ENCODE measurements at regions not wholly inside any gene's neighbourhood (a gene's known extent, or its start where the extent isn't known, plus 50 kb on each side); places are given as distances from the start of the nearest gene placed in this dataset.
"Not testable (repeated sequence)": the region's sequence is repeated elsewhere in the genome, so short reads cannot be mapped to it uniquely, and the experiment has no call there.

DNA sequence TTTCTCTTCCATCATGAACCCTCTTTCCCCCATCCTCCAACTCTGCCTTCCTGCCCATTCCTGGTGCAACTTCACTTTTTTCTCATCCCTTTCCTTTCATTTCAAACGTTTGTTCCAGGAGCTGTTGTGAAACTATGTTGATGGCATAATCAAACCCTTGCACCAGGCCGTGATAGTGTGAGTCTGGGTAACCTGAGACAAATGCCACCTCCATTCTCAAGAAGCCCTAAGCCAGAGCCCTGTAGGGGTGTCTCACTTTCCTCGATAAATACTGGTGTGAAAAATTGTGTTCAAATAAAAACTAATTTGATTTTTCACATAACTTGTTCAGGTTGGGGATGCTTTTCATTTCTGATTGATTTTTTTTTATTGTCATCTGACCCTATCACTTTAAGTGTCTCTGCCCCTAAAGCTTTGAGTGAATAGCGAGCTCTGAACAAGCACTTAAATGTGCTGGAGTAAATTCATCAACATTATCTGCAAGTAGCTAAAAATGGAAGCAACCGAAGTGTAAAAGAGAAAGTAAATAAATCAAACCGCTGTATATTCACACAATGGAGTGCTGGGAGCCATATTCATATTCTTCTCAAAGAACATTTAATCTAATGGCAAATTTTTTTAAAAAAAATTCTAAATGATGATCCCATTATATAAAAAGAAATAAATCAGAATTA, 303.1 kb upstream of the CDYL start:
- Histone ChIP-seq H3K4me3 (ENCODE audit: low read depth, low read length) (no peak overlapping the region), H3K36me3 (ENCODE audit: control insufficient read depth, insufficient read depth, low read length) (no peaks in the 10 kb centered on the region), H3K4me1 (ENCODE audit: control insufficient read depth, insufficient read depth, low read length) (no peaks in the 10 kb centered on the region), H3K9me3 (ENCODE audit: control insufficient read depth, insufficient read depth, low read length) (peaks cover 19% of the 10 kb centered on the region), H3K27ac (ENCODE audit: low read depth, low read length) (no peak overlapping the region), H3K9ac (ENCODE audit: low read depth, low read length) (no peak overlapping the region), H3K27me3 (ENCODE audit: control insufficient read depth, insufficient read depth, low read length) (no peaks in the 10 kb centered on the region)

- H3K4me3 ChIP-seq (ENCODE audit: low read depth, low read length): no peak overlapping the region
Observed at GRCh38 chr6:4472222-4472621, 304.0 kb upstream of the CDYL start.

GRCh38 chr6:4471515-4471914, 304.7 kb upstream of the CDYL start:
- H3K27me3 ChIP-seq (ENCODE audit: control insufficient read depth, insufficient read depth, low read length); H3K27ac ChIP-seq (ENCODE audit: low read depth, low read length); H3K9ac ChIP-seq (ENCODE audit: low read depth, low read length); H3K4me3 ChIP-seq (ENCODE audit: low read depth, low read length); H3K4me1 ChIP-seq (ENCODE audit: control insufficient read depth, insufficient read depth, low read length); H3K36me3 ChIP-seq (ENCODE audit: control insufficient read depth, insufficient read depth, low read length): not testable (repeated sequence)
- H3K9me3 ChIP-seq (ENCODE audit: control insufficient read depth, insufficient read depth, low read length): peaks cover 19% of the 10 kb centered on the region

More at GRCh38 chr6:4472222-4472621, 304.0 kb upstream of the CDYL start:
- Histone ChIP-seq H3K4me1 (ENCODE audit: control insufficient read depth, insufficient read depth, low read length) (no peaks in the 10 kb centered on the region), H3K9me3 (ENCODE audit: control insufficient read depth, insufficient read depth, low read length) (peaks cover 19% of the 10 kb centered on the region), H3K36me3 (ENCODE audit: control insufficient read depth, insufficient read depth, low read length) (no peaks in the 10 kb centered on the region), H3K27ac (ENCODE audit: low read depth, low read length) (no peak overlapping the region), H3K9ac (ENCODE audit: low read depth, low read length) (no peak overlapping the region), H3K27me3 (ENCODE audit: control insufficient read depth, insufficient read depth, low read length) (no peaks in the 10 kb centered on the region)

GRCh38 chr6:4470698-4471210, 305.4 kb upstream of the CDYL start:
- no peaks in the 10 kb centered on the region for H3K27me3 ChIP-seq (ENCODE audit: control insufficient read depth, insufficient read depth, low read length)
- peaks cover 19% of the 10 kb centered on the region for H3K9me3 ChIP-seq (ENCODE audit: control insufficient read depth, insufficient read depth, low read length)
- no peaks in the 10 kb centered on the region for H3K36me3 ChIP-seq (ENCODE audit: control insufficient read depth, insufficient read depth, low read length)
- no peaks in the 10 kb centered on the region for H3K4me1 ChIP-seq (ENCODE audit: control insufficient read depth, insufficient read depth, low read length)
- no peak overlapping the region for H3K4me3 ChIP-seq (ENCODE audit: low read depth, low read length)
- H3K27ac ChIP-seq (ENCODE audit: low read depth, low read length): no peak overlapping the region
- no peak overlapping the region for H3K9ac ChIP-seq (ENCODE audit: low read depth, low read length)

DNA sequence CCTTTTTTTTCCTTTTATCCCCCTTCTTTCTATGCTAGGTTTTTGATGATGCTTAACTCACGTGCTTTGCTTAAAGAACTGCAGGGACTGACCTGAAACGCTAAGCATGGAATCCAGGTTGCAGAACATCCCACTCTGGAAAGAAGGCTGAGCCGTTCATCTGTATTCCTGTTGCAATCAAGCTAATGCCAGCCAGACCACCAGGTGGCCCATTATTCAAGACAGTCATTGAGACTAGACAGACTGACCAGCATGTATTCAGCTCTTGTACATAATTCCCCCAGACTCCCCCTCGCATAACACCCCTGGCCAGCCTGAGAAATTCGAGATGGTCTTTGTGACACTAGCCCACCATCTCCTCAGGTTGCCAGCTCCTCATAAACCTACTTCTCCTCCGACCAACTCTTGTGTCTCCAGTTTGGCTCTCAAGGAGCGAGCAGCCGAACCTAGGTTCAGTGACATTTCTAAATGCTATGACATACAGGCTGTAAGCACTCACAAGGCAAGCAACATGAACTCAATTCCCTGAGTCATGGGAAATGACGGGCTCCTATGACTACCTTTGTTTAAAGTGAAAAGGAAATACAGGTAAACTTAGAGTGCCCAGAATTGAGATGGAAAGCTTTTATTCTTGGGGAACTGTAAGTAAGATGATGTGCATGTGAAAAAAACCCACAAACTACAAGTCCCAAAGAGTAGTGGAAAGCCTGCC, 309.3 kb upstream of the CDYL start:
- Histone ChIP-seq H3K4me3 (ENCODE audit: low read depth, low read length) (no peak overlapping the region), H3K9me3 (ENCODE audit: control insufficient read depth, insufficient read depth, low read length) (peaks cover 16% of the 10 kb centered on the region), H3K9ac (ENCODE audit: low read depth, low read length) (no peak overlapping the region), H3K4me1 (ENCODE audit: control insufficient read depth, insufficient read depth, low read length) (no peaks in the 10 kb centered on the region), H3K27ac (ENCODE audit: low read depth, low read length) (no peak overlapping the region), H3K36me3 (ENCODE audit: control insufficient read depth, insufficient read depth, low read length) (no peaks in the 10 kb centered on the region), H3K27me3 (ENCODE audit: control insufficient read depth, insufficient read depth, low read length) (no peaks in the 10 kb centered on the region)

DNA sequence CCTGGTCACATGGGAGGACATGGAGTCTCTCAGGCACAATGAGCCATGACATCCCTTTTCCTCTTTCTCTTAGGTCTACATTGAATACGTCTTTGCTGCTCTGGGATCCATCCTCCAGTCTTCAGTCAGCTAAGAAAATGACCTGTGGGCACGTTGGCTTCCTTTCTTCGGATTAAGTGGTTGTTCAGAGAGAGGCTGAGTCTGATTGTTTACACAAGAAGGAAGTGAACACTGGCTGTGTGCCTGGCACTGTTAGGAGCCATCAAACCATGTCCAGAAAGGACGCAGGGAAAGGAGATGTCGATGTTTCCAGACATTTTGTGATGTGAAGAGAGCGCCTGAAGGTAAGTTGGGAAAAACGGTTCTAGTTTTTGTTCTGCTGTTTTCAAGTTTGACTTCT, 309.9 kb upstream of the CDYL start:
- Histone ChIP-seq H3K4me3 (ENCODE audit: low read depth, low read length) (no peak overlapping the region), H3K9me3 (ENCODE audit: control insufficient read depth, insufficient read depth, low read length) (peaks cover 11% of the 10 kb centered on the region), H3K27me3 (ENCODE audit: control insufficient read depth, insufficient read depth, low read length) (no peaks in the 10 kb centered on the region), H3K9ac (ENCODE audit: low read depth, low read length) (no peak overlapping the region), H3K27ac (ENCODE audit: low read depth, low read length) (no peak overlapping the region), H3K4me1 (ENCODE audit: control insufficient read depth, insufficient read depth, low read length) (peaks cover under 1% of the 10 kb centered on the region; the same call in 1 of the 2 replicates), H3K36me3 (ENCODE audit: control insufficient read depth, insufficient read depth, low read length) (no peaks in the 10 kb centered on the region)

GRCh38 chr6:4464638-4465037, 311.6 kb upstream of the CDYL start:
- Histone ChIP-seq H3K4me1 (ENCODE audit: control insufficient read depth, insufficient read depth, low read length) (peaks cover 3% of the 10 kb centered on the region; the same call in 1 of the 2 replicates), H3K9me3 (ENCODE audit: control insufficient read depth, insufficient read depth, low read length) (no peaks in the 10 kb centered on the region), H3K4me3 (ENCODE audit: low read depth, low read length) (no peak overlapping the region), H3K27ac (ENCODE audit: low read depth, low read length) (no peak overlapping the region), H3K36me3 (ENCODE audit: control insufficient read depth, insufficient read depth, low read length) (no peaks in the 10 kb centered on the region), H3K27me3 (ENCODE audit: control insufficient read depth, insufficient read depth, low read length) (no peaks in the 10 kb centered on the region), H3K9ac (ENCODE audit: low read depth, low read length) (no peak overlapping the region)

- H3K36me3 ChIP-seq (ENCODE audit: control insufficient read depth, insufficient read depth, low read length): no peaks in the 10 kb centered on the region
- no peaks in the 10 kb centered on the region for H3K9me3 ChIP-seq (ENCODE audit: control insufficient read depth, insufficient read depth, low read length)
- H3K27ac ChIP-seq (ENCODE audit: low read depth, low read length): no peak overlapping the region
- H3K27me3 ChIP-seq (ENCODE audit: control insufficient read depth, insufficient read depth, low read length): no peaks in the 10 kb centered on the region
- H3K9ac ChIP-seq (ENCODE audit: low read depth, low read length): no peak overlapping the region
- no peak overlapping the region for H3K4me3 ChIP-seq (ENCODE audit: low read depth, low read length)
- peaks cover 3% of the 10 kb centered on the region; the same call in 1 of the 2 replicates for H3K4me1 ChIP-seq (ENCODE audit: control insufficient read depth, insufficient read depth, low read length)
Observed at GRCh38 chr6:4463236-4463635, 313.0 kb upstream of the CDYL start.

DNA sequence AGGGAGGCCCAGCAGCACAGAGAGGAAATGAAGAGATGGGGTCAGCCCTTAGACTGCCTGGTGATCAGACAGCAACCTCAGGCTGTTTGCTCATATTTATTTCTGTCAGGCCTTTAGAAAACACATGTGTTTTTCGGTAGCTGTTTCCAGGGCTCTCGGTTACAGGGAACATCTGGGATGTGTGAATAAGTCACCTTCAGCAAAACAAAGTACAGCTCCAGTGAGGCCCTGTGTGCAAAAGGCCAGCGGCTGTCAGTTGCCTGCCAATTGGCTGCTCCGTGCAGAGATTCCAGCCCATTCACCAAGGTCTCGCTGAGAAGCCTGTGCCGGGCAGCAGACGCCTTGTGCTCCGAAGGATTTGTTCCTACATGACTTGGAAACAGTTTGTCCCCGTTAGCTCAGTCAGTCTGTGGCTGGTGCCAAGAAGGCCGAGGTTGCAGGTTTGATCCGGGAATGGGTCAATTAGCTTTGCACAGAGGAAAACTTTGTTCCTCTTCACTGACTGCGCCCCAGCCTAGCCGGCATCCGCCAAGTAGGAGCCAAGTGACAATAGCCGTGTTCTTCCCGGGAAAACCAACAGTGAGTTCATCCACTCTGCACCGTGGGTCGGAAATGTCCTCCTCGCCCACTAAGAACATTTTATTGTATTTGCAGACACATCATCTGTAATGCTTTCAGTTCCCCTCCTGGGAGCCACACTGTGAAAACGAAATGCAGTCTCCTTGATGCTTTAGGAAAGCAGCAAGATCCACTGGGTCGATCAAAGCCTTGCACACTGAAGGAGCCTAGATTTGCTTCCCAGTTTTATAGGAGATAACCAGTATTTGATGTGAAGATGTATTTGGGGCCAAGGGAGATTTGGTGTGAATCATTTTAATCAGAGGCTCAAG, 315.4 kb upstream of the CDYL start:
- Histone ChIP-seq H3K36me3 (ENCODE audit: control insufficient read depth, insufficient read depth, low read length) (no peaks in the 10 kb centered on the region), H3K4me3 (ENCODE audit: low read depth, low read length) (no peak overlapping the region), H3K27me3 (ENCODE audit: control insufficient read depth, insufficient read depth, low read length) (no peaks in the 10 kb centered on the region), H3K27ac (ENCODE audit: low read depth, low read length) (no peak overlapping the region), H3K4me1 (ENCODE audit: control insufficient read depth, insufficient read depth, low read length) (peaks cover 3% of the 10 kb centered on the region; the same call in 1 of the 2 replicates), H3K9ac (ENCODE audit: low read depth, low read length) (no peak overlapping the region), H3K9me3 (ENCODE audit: control insufficient read depth, insufficient read depth, low read length) (no peaks in the 10 kb centered on the region)

- Histone ChIP-seq H3K4me3 (ENCODE audit: low read depth, low read length) (no peak overlapping the region), H3K4me1 (ENCODE audit: control insufficient read depth, insufficient read depth, low read length) (peaks cover 3% of the 10 kb centered on the region; the same call in 1 of the 2 replicates), H3K27ac (ENCODE audit: low read depth, low read length) (no peak overlapping the region), H3K9me3 (ENCODE audit: control insufficient read depth, insufficient read depth, low read length) (no peaks in the 10 kb centered on the region), H3K27me3 (ENCODE audit: control insufficient read depth, insufficient read depth, low read length) (no peaks in the 10 kb centered on the region), H3K36me3 (ENCODE audit: control insufficient read depth, insufficient read depth, low read length) (no peaks in the 10 kb centered on the region), H3K9ac (ENCODE audit: low read depth, low read length) (no peak overlapping the region)
Observed at GRCh38 chr6:4459996-4460395, 316.2 kb upstream of the CDYL start.
